ENCODE measurements at regions not wholly inside any gene's neighbourhood (a gene's known extent, or its start where the extent isn't known, plus 50 kb on each side); places are given as distances from the start of the nearest gene placed in this dataset.

DNA sequence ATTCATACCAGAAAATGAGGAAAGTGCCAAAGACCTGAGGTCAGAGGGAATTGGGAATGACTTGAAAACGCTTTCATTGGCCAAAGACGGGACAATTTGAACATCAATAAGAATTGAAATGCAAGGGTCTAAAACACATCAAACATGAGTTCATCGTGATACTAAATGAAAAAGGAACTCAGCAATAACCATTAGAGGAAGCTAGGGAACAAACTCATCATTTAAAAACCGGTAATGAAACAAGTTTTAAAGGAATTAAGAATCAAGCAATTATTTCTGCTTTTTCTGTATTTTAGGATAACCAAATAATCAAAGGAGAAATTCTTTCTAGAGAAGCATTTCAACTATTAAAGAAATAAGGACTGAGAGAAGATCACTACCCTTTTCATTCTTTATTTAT, 303.1 kb downstream of the ARHGAP12 start:
- TF ChIP-seq CTCF (IDR thresholded peaks at IDR 0.05; ENCODE audit: insufficient read depth, low read depth, low read length) (no peak), EZH2 (IDR thresholded peaks at IDR 0.05; ENCODE audit: insufficient read depth, low read length) (no peak)

All from astrocyte (in vitro differentiated cells and primary cell).